H7 (cell line): ENCODE measurements at regions not wholly inside any gene's neighbourhood (a gene's known extent, or its start where the extent isn't known, plus 50 kb on each side); places are given as distances from the start of the nearest gene placed in this dataset.

Experiments
- DNase-seq: peaks from one replicate; pipeline ENCODE4 v3.0.0; 2012
- H3K27me3 ChIP-seq: 2 replicates; pipeline ENCODE4 v1.6.0; 2011; ENCODE audit warnings: mild to moderate bottlenecking, low read length; ENCODE audit not compliant: control insufficient read depth, insufficient read depth
- H3K36me3 ChIP-seq: replicated peaks from 2 replicates; pipeline ENCODE4 v1.5.1; 2011; ENCODE audit warnings: low read length; ENCODE audit not compliant: control insufficient read depth, insufficient read depth
- H3K4me3 ChIP-seq: 2 replicates; pipeline ENCODE4 v1.5.1; 2011; ENCODE audit warnings: low read depth, mild to moderate bottlenecking, control low read depth, low read length, moderate library complexity; ENCODE audit not compliant: insufficient read depth

- no peak for DNase-seq
- Histone ChIP-seq H3K36me3 (no peaks in the 10 kb centered on the region), H3K4me3 (no peak overlapping the region), H3K27me3 (no peaks in the 10 kb centered on the region)
Measured at GRCh38 chr6:14058029-14058695, 59.4 kb upstream of the CD83 start.

GRCh38 chr6:14058735-14059134 is 58.8 kb upstream of the CD83 start:
- no peak for DNase-seq
- Histone ChIP-seq H3K27me3 (no peaks in the 10 kb centered on the region), H3K36me3 (no peaks in the 10 kb centered on the region)

GRCh38 chr6:14059791-14060436 is 57.7 kb upstream of the CD83 start:
- Histone ChIP-seq H3K36me3 (no peaks in the 10 kb centered on the region), H3K27me3 (no peaks in the 10 kb centered on the region), H3K4me3 (no peak overlapping the region)
- no peak for DNase-seq

More at GRCh38 chr6:14058735-14059134, 58.8 kb upstream of the CD83 start:
- no peak overlapping the region for H3K4me3 ChIP-seq

- no peak for DNase-seq
- Histone ChIP-seq H3K4me3 (no peak overlapping the region), H3K27me3 (no peaks in the 10 kb centered on the region), H3K36me3 (no peaks in the 10 kb centered on the region)
Measured at GRCh38 chr6:14060971-14061370, 56.6 kb upstream of the CD83 start.

- no peak for DNase-seq
- Histone ChIP-seq H3K27me3 (no peaks in the 10 kb centered on the region), H3K36me3 (no peaks in the 10 kb centered on the region), H3K4me3 (no peak overlapping the region)
Measured at GRCh38 chr6:14061643-14062042, 55.9 kb upstream of the CD83 start.

GRCh38 chr6:14062345-14063029 is 55.1 kb upstream of the CD83 start:
- no peak for DNase-seq
- Histone ChIP-seq H3K4me3 (no peak overlapping the region), H3K36me3 (no peaks in the 10 kb centered on the region), H3K27me3 (no peaks in the 10 kb centered on the region)

GRCh38 chr6:14063756-14064155 is 53.8 kb upstream of the CD83 start:
- no peak for DNase-seq

GRCh38 chr6:14065350-14065749 is 52.2 kb upstream of the CD83 start:
- no peak for DNase-seq
- H3K27me3 ChIP-seq: no peaks in the 10 kb centered on the region
- H3K4me3 ChIP-seq: no peak overlapping the region
- H3K36me3 ChIP-seq: no peaks in the 10 kb centered on the region

More at GRCh38 chr6:14063756-14064155, 53.8 kb upstream of the CD83 start:
- no peak overlapping the region for H3K4me3 ChIP-seq
- H3K27me3 ChIP-seq: no peaks in the 10 kb centered on the region
- no peaks in the 10 kb centered on the region for H3K36me3 ChIP-seq

- Histone ChIP-seq H3K4me3 (no peak overlapping the region), H3K27me3 (no peaks in the 10 kb centered on the region), H3K36me3 (no peaks in the 10 kb centered on the region)
- peak; percentile 73 for DNase-seq
Measured at GRCh38 chr6:14066782-14067406, 50.7 kb upstream of the CD83 start.

- no peak overlapping the region for H3K4me3 ChIP-seq
- no peaks in the 10 kb centered on the region for H3K27me3 ChIP-seq
- no peak for DNase-seq
- H3K36me3 ChIP-seq: no peaks in the 10 kb centered on the region
Measured at GRCh38 chr6:14067656-14068055, 49.9 kb upstream of the CD83 start.
